Effector memory CD4-positive, alpha-beta T cell (primary cell): ENCODE measurements at regions not wholly inside any gene's neighbourhood (a gene's known extent, or its start where the extent isn't known, plus 50 kb on each side); places are given as distances from the start of the nearest gene placed in this dataset.
"Not testable (repeated sequence)": the region's sequence is repeated elsewhere in the genome, so short reads cannot be mapped to it uniquely, and the experiment has no call there.

ENCODE experiments used
- DNase-seq, 3 donors: peaks; one replicate each; pipeline ENCODE4 v3.0.0-alpha.2; 2020
- H3K27ac ChIP-seq: 2 replicates; pipeline ENCODE4 v1.7.0; 2013; ENCODE audit warnings: mild to moderate bottlenecking, low read length, moderate library complexity; ENCODE audit not compliant: insufficient read depth, poor library complexity, severe bottlenecking
- H3K27me3 ChIP-seq: replicated peaks from 2 replicates; pipeline ENCODE4 v1.7.0; 2013; ENCODE audit warnings: mild to moderate bottlenecking, low read length; ENCODE audit not compliant: insufficient read depth, control insufficient read depth, poor library complexity, severe bottlenecking
- H3K36me3 ChIP-seq: 2 replicates; pipeline ENCODE4 v1.7.0; 2013; ENCODE audit warnings: mild to moderate bottlenecking, low read length, moderate library complexity; ENCODE audit not compliant: control insufficient read depth, insufficient read depth
- H3K4me1 ChIP-seq: 2 replicates; pipeline ENCODE4 v1.7.0; 2013; ENCODE audit warnings: low read length, mild to moderate bottlenecking; ENCODE audit not compliant: control insufficient read depth, insufficient read depth, poor library complexity, severe bottlenecking
- H3K4me3 ChIP-seq: 2 replicates; pipeline ENCODE4 v1.7.0; 2013; ENCODE audit warnings: low read length, low read depth, mild to moderate bottlenecking; ENCODE audit not compliant: insufficient read depth, poor library complexity, severe bottlenecking
- H3K9me3 ChIP-seq: 2 replicates; pipeline ENCODE4 v1.7.0; 2013; ENCODE audit warnings: mild to moderate bottlenecking, low read length, moderate library complexity; ENCODE audit not compliant: control insufficient read depth

DNA sequence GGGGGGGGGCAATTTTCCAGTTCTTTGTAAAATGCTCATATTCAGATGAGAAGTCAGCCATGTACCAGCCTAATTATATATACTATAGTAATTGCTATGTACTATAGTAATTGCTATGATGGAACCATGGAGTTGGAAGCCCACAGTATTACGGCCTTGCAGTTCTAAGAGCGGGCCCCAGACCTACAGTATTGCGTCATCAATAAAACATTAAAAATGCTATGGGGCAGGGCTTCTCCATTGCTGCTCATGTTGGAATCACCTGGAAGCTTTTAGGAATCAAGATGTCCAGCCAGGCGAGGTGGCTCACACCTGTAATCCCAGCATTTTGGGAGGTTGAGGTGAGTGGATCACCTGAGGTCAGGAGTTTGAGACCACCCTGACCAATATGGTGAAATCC is 443.7 kb upstream of the GRM7 start:
- no peaks in the 10 kb centered on the region for H3K27me3 ChIP-seq
- no peaks in the 10 kb centered on the region for H3K4me1 ChIP-seq
- H3K36me3 ChIP-seq: no peaks in the 10 kb centered on the region
- DNase-seq: no peak
- H3K27ac ChIP-seq: no peak overlapping the region
- H3K4me3 ChIP-seq: no peak overlapping the region
- H3K9me3 ChIP-seq: no peaks in the 10 kb centered on the region

GRCh38 chr3:6418485-6418884 is 442.4 kb upstream of the GRM7 start:
- Histone ChIP-seq H3K9me3 (no peaks in the 10 kb centered on the region), H3K4me3 (no peak overlapping the region), H3K27me3 (no peaks in the 10 kb centered on the region), H3K4me1 (no peaks in the 10 kb centered on the region), H3K36me3 (no peaks in the 10 kb centered on the region), H3K27ac (no peak overlapping the region)
- DNase-seq: no peak

GRCh38 chr3:6421666-6422445 is 439.1 kb upstream of the GRM7 start:
- H3K36me3 ChIP-seq: no peaks in the 10 kb centered on the region
- no peak for DNase-seq
- H3K9me3 ChIP-seq: no peaks in the 10 kb centered on the region
- no peaks in the 10 kb centered on the region for H3K27me3 ChIP-seq
- no peaks in the 10 kb centered on the region for H3K4me1 ChIP-seq
- H3K4me3 ChIP-seq: no peak overlapping the region
- no peak overlapping the region for H3K27ac ChIP-seq

DNA sequence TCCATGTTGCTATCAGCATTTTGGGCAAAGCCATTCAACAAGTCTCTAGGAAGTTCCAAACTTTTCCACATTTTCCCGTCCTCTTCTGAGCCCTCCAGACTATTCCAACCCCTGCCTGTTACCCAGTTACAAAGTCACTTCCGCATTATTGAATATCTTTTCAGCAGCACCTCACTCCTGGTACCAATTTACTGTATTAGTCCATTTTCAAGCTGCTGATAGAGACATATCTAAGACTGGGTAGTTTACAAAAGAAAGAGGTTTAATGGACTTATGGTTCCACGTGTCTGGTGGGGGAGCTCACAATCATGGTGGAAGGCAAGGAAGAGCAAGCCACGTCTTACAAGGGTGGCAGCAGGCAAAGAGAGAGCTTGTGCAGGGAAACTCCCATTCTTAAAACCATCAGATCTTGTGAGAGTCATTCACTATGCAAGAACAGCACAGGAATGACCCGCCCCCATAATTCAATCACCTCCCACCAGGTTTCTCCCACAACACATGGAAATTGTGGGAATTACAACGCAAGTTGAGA is 435.6 kb upstream of the GRM7 start:
- Histone ChIP-seq H3K4me3 (no peak overlapping the region), H3K4me1 (no peaks in the 10 kb centered on the region), H3K9me3 (no peaks in the 10 kb centered on the region), H3K36me3 (no peaks in the 10 kb centered on the region), H3K27ac (no peak overlapping the region), H3K27me3 (no peaks in the 10 kb centered on the region)
- DNase-seq: no peak

DNA sequence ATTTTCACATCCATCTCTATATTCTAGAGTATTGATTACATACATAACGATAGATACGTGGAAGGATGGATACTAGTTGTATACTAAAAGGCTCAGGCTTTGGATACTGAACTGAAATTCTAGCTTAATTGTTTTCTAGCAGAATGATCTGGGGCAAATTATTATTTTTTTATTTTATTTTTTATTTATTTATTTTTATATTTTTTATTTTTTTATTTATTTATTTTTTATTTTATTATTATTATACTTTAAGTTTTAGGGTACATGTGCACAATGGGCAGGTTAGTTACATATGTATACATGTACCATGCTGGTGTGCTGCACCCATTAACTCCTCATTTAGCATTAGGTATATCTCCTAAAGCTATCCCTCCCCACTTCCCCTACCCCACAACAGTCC is 432.6 kb upstream of the GRM7 start:
- not testable (repeated sequence) for H3K4me3 ChIP-seq, H3K4me1 ChIP-seq, H3K27me3 ChIP-seq

DNA sequence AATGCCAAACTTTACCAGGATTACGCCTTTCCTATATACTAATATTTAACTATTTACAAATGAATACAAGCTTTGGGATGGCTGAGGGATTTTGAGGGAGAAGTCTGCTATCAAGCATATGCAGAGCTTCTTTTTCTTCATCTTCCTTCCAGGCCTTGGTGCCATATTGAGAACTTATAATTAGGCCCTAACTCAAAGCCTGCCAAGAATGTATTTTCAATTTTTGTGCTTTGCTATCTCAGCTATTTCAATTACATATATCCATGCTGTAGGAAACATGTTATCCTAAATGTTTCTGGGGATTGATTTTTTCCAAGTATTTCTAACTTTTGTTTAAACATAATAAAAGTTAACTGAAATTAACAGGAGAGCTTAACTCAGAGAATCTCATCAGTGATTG is 425.0 kb upstream of the GRM7 start:
- no peaks in the 10 kb centered on the region for H3K9me3 ChIP-seq
- H3K27me3 ChIP-seq: no peaks in the 10 kb centered on the region
- no peaks in the 10 kb centered on the region for H3K4me1 ChIP-seq
- no peaks in the 10 kb centered on the region for H3K36me3 ChIP-seq
- no peak overlapping the region for H3K4me3 ChIP-seq
- H3K27ac ChIP-seq: no peak overlapping the region
- no peak for DNase-seq

More for the DNA sequence above, 432.6 kb upstream of the GRM7 start:
- not testable (repeated sequence) for H3K9me3 ChIP-seq, DNase-seq, H3K36me3 ChIP-seq, H3K27ac ChIP-seq

GRCh38 chr3:6437631-6438030 is 423.3 kb upstream of the GRM7 start:
- no peaks in the 10 kb centered on the region for H3K27me3 ChIP-seq
- no peaks in the 10 kb centered on the region for H3K4me1 ChIP-seq
- no peaks in the 10 kb centered on the region for H3K36me3 ChIP-seq
- no peak for DNase-seq
- H3K27ac ChIP-seq: no peak overlapping the region
- no peaks in the 10 kb centered on the region for H3K9me3 ChIP-seq
- no peak overlapping the region for H3K4me3 ChIP-seq

DNA sequence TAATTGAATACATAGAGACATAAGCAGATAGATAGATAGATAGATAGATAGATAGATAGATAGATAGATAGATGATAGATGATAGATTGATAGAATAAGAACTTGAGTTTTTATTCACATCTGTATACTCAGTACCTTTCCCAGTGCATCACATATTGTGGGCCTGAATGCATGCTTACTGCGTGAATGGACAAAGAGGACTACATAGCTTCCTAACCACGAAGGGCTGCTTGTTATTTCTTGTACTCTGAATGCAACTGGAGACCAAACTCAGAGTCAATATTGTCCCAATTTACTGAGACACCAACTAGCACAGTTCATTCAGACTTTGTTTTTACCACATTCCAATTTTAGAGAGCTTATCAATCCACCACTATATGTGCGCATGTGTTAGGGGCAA is 422.9 kb upstream of the GRM7 start:
- Histone ChIP-seq H3K27ac (no peak overlapping the region), H3K36me3 (no peaks in the 10 kb centered on the region), H3K9me3 (no peaks in the 10 kb centered on the region), H3K4me1 (no peaks in the 10 kb centered on the region), H3K27me3 (no peaks in the 10 kb centered on the region), H3K4me3 (no peak overlapping the region)
- DNase-seq: no peak

- no peaks in the 10 kb centered on the region for H3K27me3 ChIP-seq
- no peaks in the 10 kb centered on the region for H3K36me3 ChIP-seq
- no peak overlapping the region for H3K27ac ChIP-seq
- no peaks in the 10 kb centered on the region for H3K9me3 ChIP-seq
- no peak for DNase-seq
- no peak overlapping the region for H3K4me3 ChIP-seq
- no peaks in the 10 kb centered on the region for H3K4me1 ChIP-seq
These were observed 421.7 kb upstream of the GRM7 start for GRCh38 chr3:6439226-6439625.

- Histone ChIP-seq H3K27me3 (no peaks in the 10 kb centered on the region), H3K4me1 (no peaks in the 10 kb centered on the region), H3K4me3 (no peak overlapping the region), H3K9me3 (no peaks in the 10 kb centered on the region), H3K27ac (no peak overlapping the region), H3K36me3 (no peaks in the 10 kb centered on the region)
- DNase-seq: no peak
These were observed 421.1 kb upstream of the GRM7 start for GRCh38 chr3:6439824-6440223.
